Mesothelial cell of epicardium (in vitro differentiated cells): ENCODE measurements at regions not wholly inside any gene's neighbourhood (a gene's known extent, or its start where the extent isn't known, plus 50 kb on each side); places are given as distances from the start of the nearest gene placed in this dataset.
"Not testable (repeated sequence)": the region's sequence is repeated elsewhere in the genome, so short reads cannot be mapped to it uniquely, and the experiment has no call there.

ENCODE experiments used
- DNase-seq, 2 experiments: peaks; one replicate each; pipeline ENCODE4 v3.0.0; 2021; ENCODE audit warnings: low spot score in 2 of 2; ENCODE audit not compliant: unreplicated experiment in 2 of 2
- H3K27ac Mint-ChIP-seq: 2 replicates; pipeline ENCODE4 v1.8.0; 2021; ENCODE audit warnings: mixed read lengths
- H3K27me3 Mint-ChIP-seq: 2 replicates; pipeline ENCODE4 v1.8.0; 2021; ENCODE audit warnings: low read depth, mixed read lengths
- H3K36me3 Mint-ChIP-seq: 2 replicates; pipeline ENCODE4 v1.8.0; 2021; ENCODE audit warnings: mixed read lengths
- H3K4me1 Mint-ChIP-seq: 2 replicates; pipeline ENCODE4 v1.8.0; 2021; ENCODE audit warnings: mixed read lengths
- H3K4me3 Mint-ChIP-seq: 2 replicates; pipeline ENCODE4 v1.8.0; 2021; ENCODE audit warnings: mild to moderate bottlenecking, moderate library complexity, mixed read lengths
- H3K9me3 Mint-ChIP-seq: 2 replicates; pipeline ENCODE4 v1.8.0; 2021; ENCODE audit warnings: mixed read lengths
- CTCF ChIP-seq: fragments of 200-600 bp; sonication (generic); IDR thresholded peaks from one replicate; pipeline ENCODE4 v1.5.0; 2021; ENCODE audit warnings: antibody characterized with exemption; ENCODE audit not compliant: unreplicated experiment

DNA sequence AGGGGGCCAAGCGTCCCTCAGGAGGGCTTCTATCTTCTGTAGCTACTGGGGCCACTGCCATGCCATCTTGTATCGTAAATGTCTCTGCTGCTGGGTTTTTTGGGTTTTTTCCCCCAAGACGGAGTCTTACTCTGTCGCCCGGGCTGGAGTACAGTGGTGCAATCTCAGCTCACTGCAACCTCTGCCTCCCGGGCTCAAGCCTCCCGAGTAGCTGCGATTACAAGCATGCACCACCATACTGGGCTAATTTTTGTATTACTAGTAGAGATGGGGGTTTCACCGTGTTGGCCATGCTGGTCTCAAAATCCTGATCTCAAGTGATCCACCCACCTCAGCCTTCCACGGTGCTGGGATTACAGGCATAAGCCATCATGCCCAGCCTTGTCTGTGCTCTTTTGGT, 111.3 kb upstream of the LOC128125822 start:
- Mint-ChIP-seq H3K27me3 (no peaks in the 10 kb centered on the region), H3K9me3 (no peaks in the 10 kb centered on the region), H3K27ac (no peak overlapping the region), H3K4me3 (no peak overlapping the region), H3K4me1 (no peaks in the 10 kb centered on the region), H3K36me3 (no peaks in the 10 kb centered on the region)
- DNase-seq: no peak
- no peak for TF ChIP-seq CTCF

DNA sequence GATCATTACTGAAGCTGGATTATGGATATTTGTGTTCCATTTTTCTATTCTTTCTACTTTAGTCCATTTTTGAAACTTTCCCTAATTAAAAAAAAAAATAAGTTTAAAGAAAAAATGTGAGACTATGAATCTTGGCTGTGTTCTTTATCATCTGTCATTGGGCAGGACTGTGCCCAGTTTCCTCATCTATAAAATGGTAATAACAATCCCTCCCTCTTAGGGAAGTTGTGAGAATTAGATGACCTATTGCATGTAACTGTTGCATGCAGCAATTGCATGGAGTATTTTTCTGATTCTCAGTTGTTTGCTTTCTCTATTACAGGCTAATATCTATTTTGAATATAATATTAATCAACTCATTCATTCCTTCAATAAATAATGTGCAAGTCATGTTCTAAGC, 108.2 kb upstream of the LOC128125822 start:
- no peaks in the 10 kb centered on the region for H3K36me3 Mint-ChIP-seq
- no peaks in the 10 kb centered on the region for H3K4me1 Mint-ChIP-seq
- H3K4me3 Mint-ChIP-seq: no peak overlapping the region
- no peaks in the 10 kb centered on the region for H3K27me3 Mint-ChIP-seq
- no peaks in the 10 kb centered on the region for H3K9me3 Mint-ChIP-seq
- no peak for DNase-seq
- H3K27ac Mint-ChIP-seq: no peak overlapping the region
- no peak for TF ChIP-seq CTCF

GRCh38 chr6:63465750-63466149, 106.5 kb upstream of the LOC128125822 start:
- Mint-ChIP-seq H3K9me3 (no peaks in the 10 kb centered on the region), H3K36me3 (no peaks in the 10 kb centered on the region)

DNA sequence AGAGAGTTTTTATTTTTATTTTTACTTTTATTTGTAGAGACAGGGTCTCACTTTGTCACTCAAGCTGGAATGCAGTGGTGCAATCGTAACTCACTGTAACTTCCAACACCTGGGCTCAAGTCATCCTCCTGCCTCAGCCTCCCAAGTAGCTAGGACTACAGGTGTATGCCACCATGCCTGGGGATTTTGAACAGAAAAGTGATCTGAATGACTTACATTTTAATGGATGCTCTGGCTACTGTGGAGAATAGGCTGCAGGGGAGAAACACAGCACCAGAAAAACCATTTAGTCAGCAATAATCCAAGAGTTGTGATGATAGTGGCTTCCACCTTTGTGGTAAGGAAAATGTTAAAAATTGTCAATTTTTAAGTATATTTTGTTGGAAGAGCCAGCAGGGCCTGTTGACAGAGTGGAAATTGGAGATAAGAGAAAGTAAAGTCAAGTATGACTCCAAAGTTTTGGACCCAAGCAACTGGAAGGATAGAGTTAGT, 106.0 kb upstream of the LOC128125822 start:
- Mint-ChIP-seq H3K9me3 (no peaks in the 10 kb centered on the region), H3K4me3 (no peak overlapping the region), H3K27ac (no peak overlapping the region), H3K4me1 (no peaks in the 10 kb centered on the region), H3K36me3 (no peaks in the 10 kb centered on the region), H3K27me3 (no peaks in the 10 kb centered on the region)
- no peak for DNase-seq
- no peak for TF ChIP-seq CTCF

More at GRCh38 chr6:63465750-63466149, 106.5 kb upstream of the LOC128125822 start:
- no peak for DNase-seq
- Mint-ChIP-seq H3K4me3 (no peak overlapping the region), H3K4me1 (no peaks in the 10 kb centered on the region), H3K27me3 (no peaks in the 10 kb centered on the region), H3K27ac (no peak overlapping the region)
- TF ChIP-seq CTCF: no peak

DNA sequence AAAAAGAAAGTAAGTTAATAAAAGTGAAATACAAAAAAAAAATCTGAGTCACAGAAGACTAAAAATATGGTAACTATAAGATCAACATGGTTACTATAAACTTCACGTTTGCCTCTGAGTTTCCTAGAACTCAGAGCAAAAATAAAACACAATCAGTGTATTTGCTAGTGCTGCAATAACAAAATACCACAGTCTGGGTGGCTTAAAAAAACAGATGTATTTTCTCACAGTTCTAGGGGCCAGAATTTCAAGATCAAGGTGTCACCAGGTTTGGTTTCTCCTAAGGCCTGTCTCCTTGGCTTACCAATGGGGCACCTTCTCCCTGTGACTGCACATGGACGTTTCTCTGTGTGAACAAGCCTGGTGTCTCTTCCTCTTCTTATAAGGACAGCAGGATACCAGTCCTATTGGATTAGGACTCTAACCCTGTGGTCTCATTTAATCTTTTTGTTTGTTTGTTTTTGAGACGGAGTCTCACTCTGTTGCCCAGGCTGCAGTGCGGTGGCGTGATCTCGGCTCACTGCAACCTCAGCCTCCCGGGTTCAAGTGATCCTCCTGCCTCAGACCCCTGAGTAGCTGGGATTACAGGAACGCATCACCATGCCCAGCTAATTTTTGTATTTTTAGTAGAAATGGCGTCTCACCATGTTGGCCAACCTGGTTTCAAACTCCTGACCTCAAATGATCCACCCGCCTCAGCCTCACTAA, 104.9 kb upstream of the LOC128125822 start:
- Mint-ChIP-seq H3K27ac (no peak overlapping the region), H3K4me3 (no peak overlapping the region), H3K36me3 (no peaks in the 10 kb centered on the region), H3K9me3 (no peaks in the 10 kb centered on the region), H3K27me3 (no peaks in the 10 kb centered on the region), H3K4me1 (no peaks in the 10 kb centered on the region)
- no peak for TF ChIP-seq CTCF
- no peak for DNase-seq

- not testable (repeated sequence) for H3K4me1 Mint-ChIP-seq, DNase-seq, H3K27ac Mint-ChIP-seq, H3K9me3 Mint-ChIP-seq, H3K36me3 Mint-ChIP-seq, H3K4me3 Mint-ChIP-seq
- peaks cover 16% of the 10 kb centered on the region for H3K27me3 Mint-ChIP-seq
These were observed 101.1 kb upstream of the LOC128125822 start for GRCh38 chr6:63471145-63471544.
